ENCODE measurements at regions not wholly inside any gene's neighbourhood (a gene's known extent, or its start where the extent isn't known, plus 50 kb on each side); places are given as distances from the start of the nearest gene placed in this dataset.
"Not testable (repeated sequence)": the region's sequence is repeated elsewhere in the genome, so short reads cannot be mapped to it uniquely, and the experiment has no call there.

- H3K4me1 ChIP-seq (ENCODE audit: insufficient read depth) = peaks cover 42% of the 10 kb centered on the region
- peak overlapping the region; percentile 77 for H3K9ac ChIP-seq
- peak overlapping the region; percentile 95 for H3K27ac ChIP-seq
These were observed 500.5 kb downstream of the SETD4 start for GRCh38 chr21:35559829-35560225.

DNA sequence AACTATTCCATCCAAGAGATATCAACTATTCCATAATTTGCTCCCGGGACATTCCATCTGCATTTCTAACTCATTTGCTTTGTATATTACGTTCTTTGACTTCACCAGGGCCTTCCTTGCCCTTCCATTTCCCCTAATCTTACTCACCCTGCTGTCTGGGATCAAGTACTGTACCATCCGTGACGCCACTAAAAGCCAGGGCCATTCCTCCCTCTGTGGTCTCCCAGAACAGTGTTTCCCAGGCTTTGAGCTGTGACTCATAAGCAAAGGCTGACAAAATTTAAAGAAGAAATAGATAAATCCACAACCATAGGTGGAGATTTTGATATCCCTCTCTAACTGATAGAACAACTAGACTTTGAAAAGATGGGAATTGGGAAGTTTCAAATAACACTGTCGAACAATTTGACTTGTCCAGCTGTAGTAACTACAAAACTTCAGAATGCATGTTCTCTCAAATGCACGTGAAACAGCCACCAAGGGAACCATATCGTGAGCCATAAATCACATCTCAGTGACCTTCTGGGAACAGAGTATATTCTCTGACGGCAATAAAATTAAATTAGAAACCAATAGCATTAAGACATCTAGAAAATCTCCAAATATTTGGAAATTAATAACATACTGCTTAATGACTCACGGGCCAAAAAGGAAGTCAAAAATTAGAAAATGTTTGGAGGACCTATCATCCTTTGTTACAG is 501.0 kb downstream of the SETD4 start:
- no peaks in the 10 kb centered on the region for H3K36me3 ChIP-seq (ENCODE audit: low read depth)
- H3K27me3 ChIP-seq (replicated peaks; ENCODE audit: insufficient read depth) = no peaks in the 10 kb centered on the region
- peak; percentile 97 for DNase-seq
- WGBS, 2 experiments (ENCODE audit: low coverage in 1 of 2, low lambda C conversion rate in 2 of 2, missing lambda C conversion rate in 2 of 2) = 12 to 14% methylated on average over 9 of the region's 9 CpGs
- H4K20me1 ChIP-seq (ENCODE audit: insufficient read depth) = no peaks in the 10 kb centered on the region
- H3K9me2 ChIP-seq (ENCODE audit: insufficient read depth) = no peaks in the 10 kb centered on the region
- peaks cover 36% of the 10 kb centered on the region for H3F3A ChIP-seq (ENCODE audit: insufficient read depth)
- H3K9ac ChIP-seq = peak overlapping the region; percentile 77
- H3K4me3 ChIP-seq = 0 out of 2 replicates have a peak overlapping the region, but pooled peaks have one; percentile 8
- no peaks in the 10 kb centered on the region for H3K79me2 ChIP-seq (ENCODE audit: insufficient read depth)
- TF ChIP-seq EZH2phosphoT487 (IDR thresholded peaks at IDR 0.05; ENCODE audit: insufficient read depth, low read depth) (no peak), EZH2 (IDR thresholded peaks at IDR 0.05; ENCODE audit: insufficient read depth, poor library complexity, severe bottlenecking) (no peak)
- H3K4me1 ChIP-seq (ENCODE audit: insufficient read depth) = peaks cover 36% of the 10 kb centered on the region
- H3K27ac ChIP-seq = peak overlapping the region; percentile 95
- H3K4me2 ChIP-seq (ENCODE audit: unreplicated experiment) = peak overlapping the region; percentile 82
- peak overlapping the region; percentile 30; the same call in 1 of the 2 replicates for H2AFZ ChIP-seq
- in situ Hi-C loops (cut with MboI) = no loop called here
- H3K9me3 ChIP-seq (ENCODE audit: low read depth) = no peaks in the 10 kb centered on the region

More at GRCh38 chr21:35559829-35560225, 500.5 kb downstream of the SETD4 start:
- WGBS, 2 experiments (ENCODE audit: low coverage in 1 of 2, low lambda C conversion rate in 2 of 2, missing lambda C conversion rate in 2 of 2) = 2 to 13% methylated on average over 2 of the region's 2 CpGs
- H3K27me3 ChIP-seq (replicated peaks; ENCODE audit: insufficient read depth) = no peaks in the 10 kb centered on the region
- peaks cover 40% of the 10 kb centered on the region for H3F3A ChIP-seq (ENCODE audit: insufficient read depth)
- no peaks in the 10 kb centered on the region for H3K9me2 ChIP-seq (ENCODE audit: insufficient read depth)
- H3K4me2 ChIP-seq (ENCODE audit: unreplicated experiment) = peak overlapping the region; percentile 82
- no peaks in the 10 kb centered on the region for H3K9me3 ChIP-seq (ENCODE audit: low read depth)
- H3K4me3 ChIP-seq = 0 out of 2 replicates have a peak overlapping the region, but pooled peaks have one; percentile 8
- no peaks in the 10 kb centered on the region for H3K36me3 ChIP-seq (ENCODE audit: low read depth)
- no peaks in the 10 kb centered on the region for H4K20me1 ChIP-seq (ENCODE audit: insufficient read depth)
- DNase-seq = peak; percentile 76
- no peaks in the 10 kb centered on the region for H3K79me2 ChIP-seq (ENCODE audit: insufficient read depth)
- TF ChIP-seq EZH2phosphoT487 (IDR thresholded peaks at IDR 0.05; ENCODE audit: insufficient read depth, low read depth) (no peak), EZH2 (IDR thresholded peaks at IDR 0.05; ENCODE audit: insufficient read depth, poor library complexity, severe bottlenecking) (no peak)
- H2AFZ ChIP-seq = peak overlapping the region; percentile 30; the same call in 1 of the 2 replicates
- in situ Hi-C loops (cut with MboI) = no loop called here

DNA sequence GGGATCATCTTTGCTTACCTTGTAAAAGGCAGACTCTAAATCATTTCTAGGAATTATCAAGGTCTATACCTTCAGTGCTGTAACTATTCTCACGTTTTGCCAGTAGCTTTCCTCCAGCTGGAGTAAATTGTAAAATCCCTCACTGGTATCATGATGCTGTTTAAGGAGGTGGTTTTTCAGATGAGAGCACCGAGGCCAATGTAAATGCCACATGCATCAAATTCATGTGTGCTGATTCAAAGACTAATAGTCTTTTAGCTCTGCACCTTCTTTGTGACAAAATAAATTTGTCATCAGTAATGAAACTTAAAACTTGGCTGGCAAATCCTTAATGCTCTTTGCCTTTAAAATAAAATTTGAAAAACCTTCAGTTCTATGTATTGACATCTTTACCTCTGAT is 503.8 kb downstream of the SETD4 start:
- Histone ChIP-seq H3K4me2 (ENCODE audit: unreplicated experiment) (no peak overlapping the region), H3K9me2 (ENCODE audit: insufficient read depth) (no peaks in the 10 kb centered on the region), H3K9ac (no peak overlapping the region), H3K27ac (no peak overlapping the region), H3F3A (ENCODE audit: insufficient read depth) (peaks cover 25% of the 10 kb centered on the region), H3K4me1 (ENCODE audit: insufficient read depth) (peaks cover 22% of the 10 kb centered on the region), H3K9me3 (ENCODE audit: low read depth) (no peaks in the 10 kb centered on the region), H3K27me3 (replicated peaks; ENCODE audit: insufficient read depth) (no peaks in the 10 kb centered on the region), H4K20me1 (ENCODE audit: insufficient read depth) (no peaks in the 10 kb centered on the region), H3K36me3 (ENCODE audit: low read depth) (no peaks in the 10 kb centered on the region), H3K4me3 (no peak overlapping the region), H2AFZ (no peak overlapping the region), H3K79me2 (ENCODE audit: insufficient read depth) (no peaks in the 10 kb centered on the region)
- TF ChIP-seq EZH2phosphoT487 (IDR thresholded peaks at IDR 0.05; ENCODE audit: insufficient read depth, low read depth) = no peak
- no peak for TF ChIP-seq EZH2 (IDR thresholded peaks at IDR 0.05; ENCODE audit: insufficient read depth, poor library complexity, severe bottlenecking)
- WGBS, 2 experiments (ENCODE audit: low coverage in 1 of 2, low lambda C conversion rate in 2 of 2, missing lambda C conversion rate in 2 of 2) = 57% methylated on average over 2 of the region's 2 CpGs
- peak; percentile 17 for DNase-seq
- in situ Hi-C loops (cut with MboI) = no loop called here

DNA sequence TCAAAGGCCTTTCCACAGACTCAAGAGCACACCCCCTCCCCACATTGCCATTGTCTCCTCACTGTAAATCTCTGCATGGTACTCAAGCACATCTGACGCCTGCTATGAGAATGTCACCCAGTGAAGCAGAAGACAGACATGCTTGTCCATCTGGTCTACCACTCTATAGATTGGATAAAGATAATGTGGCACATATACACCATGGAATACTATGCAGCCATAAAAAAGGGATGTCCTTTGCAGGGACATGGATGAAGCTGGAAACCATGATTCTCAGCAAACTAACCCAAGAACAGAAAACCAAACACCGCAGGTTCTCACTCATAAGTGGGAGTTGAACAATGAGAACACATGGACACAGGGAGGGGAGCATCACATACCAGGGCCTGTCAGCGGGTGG is 503.4 kb upstream of the RUNX1 start:
- H3K9me3 ChIP-seq (ENCODE audit: low read depth); H3K36me3 ChIP-seq (ENCODE audit: low read depth); H3K4me1 ChIP-seq (ENCODE audit: insufficient read depth); H2AFZ ChIP-seq; H3K9me2 ChIP-seq (ENCODE audit: insufficient read depth); H3K4me3 ChIP-seq; H3K27me3 ChIP-seq (replicated peaks; ENCODE audit: insufficient read depth); in situ Hi-C loops (cut with MboI); DNase-seq; H4K20me1 ChIP-seq (ENCODE audit: insufficient read depth); H3F3A ChIP-seq (ENCODE audit: insufficient read depth); H3K79me2 ChIP-seq (ENCODE audit: insufficient read depth); H3K9ac ChIP-seq; H3K27ac ChIP-seq; H3K4me2 ChIP-seq (ENCODE audit: unreplicated experiment): not testable (repeated sequence)
- WGBS, 2 experiments (ENCODE audit: low coverage in 1 of 2, low lambda C conversion rate in 2 of 2, missing lambda C conversion rate in 2 of 2) = 96 to 98% methylated on average over 3 of the region's 3 CpGs
